ENCODE measurements at regions not wholly inside any gene's neighbourhood (a gene's known extent, or its start where the extent isn't known, plus 50 kb on each side); places are given as distances from the start of the nearest gene placed in this dataset.

DNA sequence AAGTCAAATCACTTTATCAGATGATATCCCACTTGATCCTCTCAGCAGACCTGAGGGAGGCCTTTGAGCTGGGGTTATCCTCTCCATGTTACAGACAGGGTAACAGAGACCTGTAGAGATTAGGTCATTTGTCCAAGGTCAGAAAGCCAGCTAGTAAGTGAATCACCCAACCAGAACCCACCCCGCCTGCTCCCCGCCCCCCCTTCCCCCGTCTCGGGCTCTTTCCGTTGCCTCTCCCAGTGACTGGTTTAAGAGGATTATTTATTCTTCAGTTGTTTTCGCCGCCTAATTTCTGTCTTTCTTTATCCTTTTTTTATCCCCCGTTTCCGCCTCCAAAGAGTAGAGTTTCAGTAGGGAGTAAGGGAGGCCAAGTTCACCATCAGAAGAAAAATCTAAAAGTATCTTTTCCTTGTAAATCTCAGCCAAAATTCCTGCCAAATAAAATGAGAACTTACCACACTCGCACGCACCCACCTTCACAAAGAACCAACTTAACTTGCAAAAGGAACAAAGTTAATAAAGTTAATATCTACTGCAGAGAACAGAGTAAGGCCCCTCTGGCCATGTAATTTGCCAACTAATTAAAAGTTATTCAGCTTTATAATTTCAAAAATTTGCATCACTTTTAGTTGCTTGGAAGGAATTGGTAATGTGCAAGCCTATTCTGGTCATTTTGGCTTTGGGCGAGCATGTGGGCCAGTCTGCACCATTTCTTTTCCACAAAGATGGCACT is 76.8 kb upstream of the TRABD2B start:
- no peak for FAIRE-seq
- Histone ChIP-seq H3K4me3 (ENCODE audit: control insufficient read depth in 2 of 3, extremely low read depth in 1 of 3, insufficient read depth in 2 of 3, low read depth in 1 of 3, low read length in 3 of 3) (no peak overlapping the region), H3K27ac (ENCODE audit: control insufficient read depth, insufficient read depth, low read length) (no peak overlapping the region), H3K36me3 (ENCODE audit: control insufficient read depth in 2 of 2, extremely low read depth in 1 of 2, insufficient read depth in 2 of 2, low read length in 2 of 2) (no peaks in the 10 kb centered on the region), H3K9me3 (ENCODE audit: control insufficient read depth, low read depth, low read length) (no peaks in the 10 kb centered on the region), H3K79me2 (ENCODE audit: control insufficient read depth, insufficient read depth, low read length) (no peaks in the 10 kb centered on the region), H4K20me1 (ENCODE audit: control insufficient read depth, extremely low read depth, insufficient read depth, low read length) (no peaks in the 10 kb centered on the region), H3K27me3 (ENCODE audit: control insufficient read depth, extremely low read depth, insufficient read depth, low read length) (peaks cover 11% of the 10 kb centered on the region), H2AFZ (ENCODE audit: control insufficient read depth, low read length) (no peak overlapping the region), H3K9me1 (ENCODE audit: control insufficient read depth, extremely low read depth, insufficient read depth, low read length) (no peaks in the 10 kb centered on the region), H3K4me1 (ENCODE audit: control insufficient read depth, extremely low read depth, insufficient read depth, low read length) (no peaks in the 10 kb centered on the region), H3K9ac (ENCODE audit: control insufficient read depth, extremely low read depth, insufficient read depth, low read length) (no peak overlapping the region), H3K4me2 (ENCODE audit: control insufficient read depth, extremely low read depth, insufficient read depth, low read depth, low read length) (no peak overlapping the region)
- TF ChIP-seq CTCF (optimal IDR thresholded peaks at IDR 0.05 in 1 of 3, IDR thresholded peaks at IDR 0.05 in 1 of 3, conservative IDR thresholded peaks at IDR 0.05 in 1 of 3; ENCODE audit: extremely low read depth in 1 of 3, insufficient read depth in 2 of 3, low read length in 3 of 3) (no peak), EZH2 (IDR thresholded peaks at IDR 0.05; ENCODE audit: low read length) (no peak)
- DNase-seq (ENCODE audit: low read depth, low spot score): no peak
- dilution Hi-C loops (cut with MboI; ENCODE audit: extremely low pct_ligation_motif_present, low sequenced_read_pairs): no loop called here

- TF ChIP-seq EZH2 (IDR thresholded peaks at IDR 0.05; ENCODE audit: low read length) (no peak), CTCF (optimal IDR thresholded peaks at IDR 0.05 in 1 of 3, IDR thresholded peaks at IDR 0.05 in 1 of 3, conservative IDR thresholded peaks at IDR 0.05 in 1 of 3; ENCODE audit: extremely low read depth in 1 of 3, insufficient read depth in 2 of 3, low read length in 3 of 3) (no peak)
- peaks cover 3% of the 10 kb centered on the region for H3K27me3 ChIP-seq (ENCODE audit: control insufficient read depth, extremely low read depth, insufficient read depth, low read length)
- H3K27ac ChIP-seq (ENCODE audit: control insufficient read depth, insufficient read depth, low read length): no peak overlapping the region
- no peaks in the 10 kb centered on the region for H3K9me1 ChIP-seq (ENCODE audit: control insufficient read depth, extremely low read depth, insufficient read depth, low read length)
- H3K4me2 ChIP-seq (ENCODE audit: control insufficient read depth, extremely low read depth, insufficient read depth, low read depth, low read length): no peak overlapping the region
- H4K20me1 ChIP-seq (ENCODE audit: control insufficient read depth, extremely low read depth, insufficient read depth, low read length): no peaks in the 10 kb centered on the region
- H3K79me2 ChIP-seq (ENCODE audit: control insufficient read depth, insufficient read depth, low read length): no peaks in the 10 kb centered on the region
- dilution Hi-C loops (cut with MboI; ENCODE audit: extremely low pct_ligation_motif_present, low sequenced_read_pairs): no loop called here
- no peak overlapping the region for H2AFZ ChIP-seq (ENCODE audit: control insufficient read depth, low read length)
- no peaks in the 10 kb centered on the region for H3K9me3 ChIP-seq (ENCODE audit: control insufficient read depth, low read depth, low read length)
- H3K9ac ChIP-seq (ENCODE audit: control insufficient read depth, extremely low read depth, insufficient read depth, low read length): no peak overlapping the region
- H3K36me3 ChIP-seq (ENCODE audit: control insufficient read depth in 2 of 2, extremely low read depth in 1 of 2, insufficient read depth in 2 of 2, low read length in 2 of 2): no peaks in the 10 kb centered on the region
- no peak overlapping the region for H3K4me3 ChIP-seq (ENCODE audit: control insufficient read depth in 2 of 3, extremely low read depth in 1 of 3, insufficient read depth in 2 of 3, low read depth in 1 of 3, low read length in 3 of 3)
- no peaks in the 10 kb centered on the region for H3K4me1 ChIP-seq (ENCODE audit: control insufficient read depth, extremely low read depth, insufficient read depth, low read length)
- FAIRE-seq (no peak), DNase-seq (ENCODE audit: low read depth, low spot score) (no peak)
Measured at GRCh38 chr1:48071513-48071912, 74.3 kb upstream of the TRABD2B start.
